SIG-M5 treated with dmso at 0.1 percent for 504 hours (cell line): ENCODE measurements at regions not wholly inside any gene's neighbourhood (a gene's known extent, or its start where the extent isn't known, plus 50 kb on each side); places are given as distances from the start of the nearest gene placed in this dataset.

Source experiments
- DNase-seq: peaks from one replicate; lab custom pipeline; 2025; ENCODE audit not compliant: unreplicated experiment; lab: John Stamatoyannopoulos, UW

- no peak for DNase-seq
Measured at GRCh38 chr15:37777006-37777405, 157.4 kb upstream of the TMCO5A start.

GRCh38 chr15:37783290-37783689, 151.2 kb upstream of the TMCO5A start:
- DNase-seq: no peak

- DNase-seq: no peak
Measured at GRCh38 chr15:37788330-37788729, 146.1 kb upstream of the TMCO5A start.

GRCh38 chr15:37788767-37789396, 145.6 kb upstream of the TMCO5A start:
- DNase-seq: no peak

- no peak for DNase-seq
Measured at GRCh38 chr15:37789397-37789786, 145.0 kb upstream of the TMCO5A start.

GRCh38 chr15:37789881-37790280, 144.6 kb upstream of the TMCO5A start:
- DNase-seq: no peak

GRCh38 chr15:37791693-37792092, 142.7 kb upstream of the TMCO5A start:
- DNase-seq: no peak

- DNase-seq: no peak
Measured at GRCh38 chr15:37792351-37792750, 142.1 kb upstream of the TMCO5A start.

GRCh38 chr15:37793851-37794250, 140.6 kb upstream of the TMCO5A start:
- no peak for DNase-seq

GRCh38 chr15:37794947-37795346, 139.5 kb upstream of the TMCO5A start:
- DNase-seq: no peak

GRCh38 chr15:37801529-37801928, 132.9 kb upstream of the TMCO5A start:
- DNase-seq: no peak

- no peak for DNase-seq
Measured at GRCh38 chr15:37806808-37807207, 127.6 kb upstream of the TMCO5A start.

- DNase-seq: no peak
Measured at GRCh38 chr15:37810381-37810780, 124.1 kb upstream of the TMCO5A start.

- no peak for DNase-seq
Measured at GRCh38 chr15:37813306-37813705, 121.1 kb upstream of the TMCO5A start.

GRCh38 chr15:37814847-37815515, 119.5 kb upstream of the TMCO5A start:
- DNase-seq: no peak

GRCh38 chr15:37818152-37818677, 116.2 kb upstream of the TMCO5A start:
- DNase-seq: no peak

GRCh38 chr15:37819191-37819590, 115.2 kb upstream of the TMCO5A start:
- DNase-seq: no peak

GRCh38 chr15:37820380-37821128, 113.9 kb upstream of the TMCO5A start:
- DNase-seq: no peak

GRCh38 chr15:37823601-37824275, 110.7 kb upstream of the TMCO5A start:
- DNase-seq: no peak

GRCh38 chr15:37824717-37825382, 109.6 kb upstream of the TMCO5A start:
- peak; percentile 3 for DNase-seq

GRCh38 chr15:37837276-37837675, 97.2 kb upstream of the TMCO5A start:
- no peak for DNase-seq
